MM.1S (cell line): ENCODE measurements at regions not wholly inside any gene's neighbourhood (a gene's known extent, or its start where the extent isn't known, plus 50 kb on each side); places are given as distances from the start of the nearest gene placed in this dataset.

Experiments used
- DNase-seq: peaks from one replicate; pipeline ENCODE4 v3.0.0-alpha.2; 2015
- H2AFZ ChIP-seq: fragments of 300-600 bp; sonication (generic); 2 replicates; pipeline ENCODE4 v1.6.0; 2016; ENCODE audit warnings: antibody characterized with exemption, low read length
- H3F3A ChIP-seq: fragments of 300-600 bp; sonication (generic); 2 replicates; pipeline ENCODE4 v1.6.1; 2016; ENCODE audit warnings: mild to moderate bottlenecking, antibody characterized with exemption, low read length, moderate library complexity, mixed read lengths; ENCODE audit not compliant: insufficient read depth
- H3K27ac ChIP-seq: fragments of 300-600 bp; sonication (generic); 2 replicates; pipeline ENCODE4 v1.5.1; 2016; ENCODE audit warnings: mild to moderate bottlenecking, low read length
- H3K27me3 ChIP-seq: fragments of 300-600 bp; sonication (generic); replicated peaks from 2 replicates; pipeline ENCODE4 v1.6.0; 2016; ENCODE audit warnings: low read length; ENCODE audit not compliant: insufficient read depth
- H3K36me3 ChIP-seq: fragments of 300-600 bp; sonication (generic); replicated peaks from 2 replicates; pipeline ENCODE4 v1.6.1; 2016; ENCODE audit warnings: mild to moderate bottlenecking, low read length, mixed read lengths; ENCODE audit not compliant: insufficient read depth
- H3K4me1 ChIP-seq: fragments of 300-600 bp; sonication (generic); 2 replicates; pipeline ENCODE4 v1.6.1; 2016; ENCODE audit warnings: low read length, mixed read lengths
- H3K4me2 ChIP-seq: fragments of 300-600 bp; sonication (generic); 2 replicates; pipeline ENCODE4 v1.6.0; 2016; ENCODE audit warnings: low read depth, low read length
- H3K4me3 ChIP-seq: fragments of 300-600 bp; sonication (generic); 2 replicates; pipeline ENCODE4 v1.5.1; 2016; ENCODE audit warnings: low read length, mixed read lengths
- H3K79me2 ChIP-seq: fragments of 300-600 bp; sonication (generic); 2 replicates; pipeline ENCODE4 v1.6.1; 2016; ENCODE audit warnings: mixed run types, low read length, mixed read lengths
- H3K9ac ChIP-seq: fragments of 300-600 bp; sonication (generic); 2 replicates; pipeline ENCODE4 v1.6.1; 2016; ENCODE audit warnings: low read length, mixed read lengths
- H3K9me2 ChIP-seq: fragments of 300-600 bp; sonication (generic); replicated peaks from 2 replicates; pipeline ENCODE4 v1.6.1; 2016; ENCODE audit warnings: mild to moderate bottlenecking, low read length, mixed read lengths; ENCODE audit not compliant: insufficient read depth
- H3K9me3 ChIP-seq: fragments of 300-600 bp; sonication (generic); replicated peaks from 2 replicates; pipeline ENCODE4 v1.6.1; 2016; ENCODE audit warnings: mild to moderate bottlenecking, low read length, mixed read lengths; ENCODE audit not compliant: insufficient read depth
- H4K20me1 ChIP-seq: fragments of 300-600 bp; sonication (generic); 2 replicates; pipeline ENCODE4 v1.6.1; 2016; ENCODE audit warnings: mild to moderate bottlenecking, low read length, moderate library complexity, mixed read lengths; ENCODE audit not compliant: insufficient read depth
- EZH2 ChIP-seq: fragments of 300-600 bp; sonication (generic); optimal IDR thresholded peaks from 2 replicates; pipeline ENCODE3; 2017; ENCODE audit warnings: low read depth, mild to moderate bottlenecking, antibody characterized with exemption, low read length, mixed read lengths
- EZH2phosphoT487 ChIP-seq: fragments of 300-600 bp; sonication (generic); IDR thresholded peaks from 2 replicates; pipeline ENCODE4 v1.6.1; 2018; ENCODE audit warnings: antibody characterized with exemption, low read length
- TF ChIP-seq, protein P1 (sequence below): fragments of 300-600 bp; sonication (generic); IDR thresholded peaks from 2 replicates; pipeline ENCODE4 v1.5.1; 2016; ENCODE audit warnings: antibody characterized with exemption, low read length, mixed read lengths

DNA sequence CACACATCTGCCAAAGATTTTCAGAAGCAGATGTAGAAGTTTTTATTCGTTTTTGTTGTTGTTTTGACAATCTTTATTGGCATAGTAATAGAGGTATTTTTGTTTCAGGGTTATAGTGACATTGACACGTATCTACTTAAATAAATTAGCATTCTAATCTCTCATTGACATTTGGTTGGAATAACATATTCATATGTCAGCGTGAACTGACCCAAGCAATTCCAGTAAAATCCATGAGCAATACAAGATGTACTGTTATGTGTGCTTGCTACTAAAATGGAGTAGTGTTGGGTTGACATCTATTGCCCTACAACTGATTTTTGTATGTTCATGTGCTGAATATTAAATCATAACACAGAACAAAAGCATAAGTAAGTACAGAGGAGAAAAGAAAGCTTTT lies 284.4 kb upstream of the SMC2 start:
- H3K4me3 ChIP-seq: no peak overlapping the region
- no peaks in the 10 kb centered on the region for H3K36me3 ChIP-seq
- no peaks in the 10 kb centered on the region for H3F3A ChIP-seq
- H3K9me3 ChIP-seq: no peaks in the 10 kb centered on the region
- no peaks in the 10 kb centered on the region for H3K27me3 ChIP-seq
- no peaks in the 10 kb centered on the region for H4K20me1 ChIP-seq
- H3K9me2 ChIP-seq: no peaks in the 10 kb centered on the region
- TF ChIP-seq EZH2 (no peak), EZH2phosphoT487 (no peak)
- TF ChIP-seq, protein P1, sequence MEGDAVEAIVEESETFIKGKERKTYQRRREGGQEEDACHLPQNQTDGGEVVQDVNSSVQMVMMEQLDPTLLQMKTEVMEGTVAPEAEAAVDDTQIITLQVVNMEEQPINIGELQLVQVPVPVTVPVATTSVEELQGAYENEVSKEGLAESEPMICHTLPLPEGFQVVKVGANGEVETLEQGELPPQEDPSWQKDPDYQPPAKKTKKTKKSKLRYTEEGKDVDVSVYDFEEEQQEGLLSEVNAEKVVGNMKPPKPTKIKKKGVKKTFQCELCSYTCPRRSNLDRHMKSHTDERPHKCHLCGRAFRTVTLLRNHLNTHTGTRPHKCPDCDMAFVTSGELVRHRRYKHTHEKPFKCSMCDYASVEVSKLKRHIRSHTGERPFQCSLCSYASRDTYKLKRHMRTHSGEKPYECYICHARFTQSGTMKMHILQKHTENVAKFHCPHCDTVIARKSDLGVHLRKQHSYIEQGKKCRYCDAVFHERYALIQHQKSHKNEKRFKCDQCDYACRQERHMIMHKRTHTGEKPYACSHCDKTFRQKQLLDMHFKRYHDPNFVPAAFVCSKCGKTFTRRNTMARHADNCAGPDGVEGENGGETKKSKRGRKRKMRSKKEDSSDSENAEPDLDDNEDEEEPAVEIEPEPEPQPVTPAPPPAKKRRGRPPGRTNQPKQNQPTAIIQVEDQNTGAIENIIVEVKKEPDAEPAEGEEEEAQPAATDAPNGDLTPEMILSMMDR: no peak
- H2AFZ ChIP-seq: no peak overlapping the region
- H3K9ac ChIP-seq: no peak overlapping the region
- peaks cover 11% of the 10 kb centered on the region for H3K4me1 ChIP-seq
- H3K4me2 ChIP-seq: no peak overlapping the region
- DNase-seq: no peak
- H3K27ac ChIP-seq: no peak overlapping the region
- no peaks in the 10 kb centered on the region for H3K79me2 ChIP-seq

DNA sequence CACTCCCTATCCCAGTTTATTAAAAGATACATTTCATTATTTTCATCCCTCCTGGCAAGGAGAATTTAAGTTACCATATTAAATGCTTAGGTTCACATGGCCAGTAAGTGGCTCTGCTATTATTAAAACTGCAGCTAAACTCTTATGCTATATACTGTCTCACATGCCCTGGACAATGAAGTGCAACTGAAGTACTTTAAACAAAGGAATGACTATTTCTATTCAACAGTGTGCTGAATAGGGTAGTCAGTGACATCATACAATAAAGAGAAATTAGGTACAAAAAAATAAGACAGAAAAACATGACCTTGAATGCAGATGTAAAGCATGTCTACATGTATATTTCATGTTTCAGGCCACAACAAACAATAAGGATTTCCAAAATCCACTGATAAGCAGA lies 282.6 kb upstream of the SMC2 start:
- no peak for DNase-seq
- TF ChIP-seq EZH2phosphoT487: no peak
- TF ChIP-seq, protein P1: no peak
- no peak for TF ChIP-seq EZH2
- Histone ChIP-seq H3K27ac (no peak overlapping the region), H3K36me3 (no peaks in the 10 kb centered on the region), H3K4me3 (no peak overlapping the region), H3K27me3 (no peaks in the 10 kb centered on the region), H3F3A (no peaks in the 10 kb centered on the region; the same call in 1 of the 2 replicates), H3K9me2 (no peaks in the 10 kb centered on the region), H2AFZ (no peak overlapping the region), H3K9ac (no peak overlapping the region), H3K9me3 (no peaks in the 10 kb centered on the region), H3K4me1 (peaks cover 17% of the 10 kb centered on the region), H4K20me1 (no peaks in the 10 kb centered on the region), H3K79me2 (no peaks in the 10 kb centered on the region), H3K4me2 (no peak overlapping the region; the same call in 1 of the 2 replicates)

- no peaks in the 10 kb centered on the region for H3K27me3 ChIP-seq
- no peak overlapping the region for H3K9ac ChIP-seq
- no peaks in the 10 kb centered on the region; the same call in 1 of the 2 replicates for H3F3A ChIP-seq
- H3K4me3 ChIP-seq: peak overlapping the region; percentile 29
- peaks cover 17% of the 10 kb centered on the region for H3K4me1 ChIP-seq
- no peaks in the 10 kb centered on the region for H3K36me3 ChIP-seq
- DNase-seq: peak; percentile 79
- TF ChIP-seq, protein P1: no peak
- TF ChIP-seq EZH2phosphoT487 (no peak), EZH2 (no peak)
- no peaks in the 10 kb centered on the region for H4K20me1 ChIP-seq
- H3K27ac ChIP-seq: peak overlapping the region; percentile 58; the same call in 1 of the 2 replicates
- peak overlapping the region; percentile 52 for H3K4me2 ChIP-seq
- H2AFZ ChIP-seq: no peak overlapping the region
- H3K9me3 ChIP-seq: no peaks in the 10 kb centered on the region
- H3K9me2 ChIP-seq: no peaks in the 10 kb centered on the region
- no peaks in the 10 kb centered on the region for H3K79me2 ChIP-seq
Measured at GRCh38 chr9:103816146-103816545, 278.0 kb upstream of the SMC2 start.
